Activated CD4-positive, CD25-positive, alpha-beta regulatory T cell treated with anti-CD3 and anti-CD28 coated beads, Interleukin-2, amount 50 U/mL, for 72 hours (primary cell): ENCODE measurements at regions not wholly inside any gene's neighbourhood (a gene's known extent, or its start where the extent isn't known, plus 50 kb on each side); places are given as distances from the start of the nearest gene placed in this dataset.
"Not testable (repeated sequence)": the region's sequence is repeated elsewhere in the genome, so short reads cannot be mapped to it uniquely, and the experiment has no call there.

Experiments used
- DNase-seq: peaks from one replicate; pipeline ENCODE4 v3.0.0; 2021

- DNase-seq: not testable (repeated sequence)
These were observed 136.6 kb upstream of the TP53TG3D start for GRCh38 chr16:32116533-32116932.

- not testable (repeated sequence) for DNase-seq
These were observed 132.7 kb upstream of the TP53TG3D start for GRCh38 chr16:32120372-32120771.

GRCh38 chr16:32120779-32121178, 132.3 kb upstream of the TP53TG3D start:
- DNase-seq: not testable (repeated sequence)

- DNase-seq: not testable (repeated sequence)
These were observed 131.7 kb upstream of the TP53TG3D start for GRCh38 chr16:32121273-32121900.

GRCh38 chr16:32152434-32152833, 100.7 kb upstream of the TP53TG3D start:
- DNase-seq: not testable (repeated sequence)

GRCh38 chr16:32187918-32188669, 65.0 kb upstream of the TP53TG3D start:
- DNase-seq: not testable (repeated sequence)

GRCh38 chr16:32202585-32202984, 50.5 kb upstream of the TP53TG3D start:
- DNase-seq: not testable (repeated sequence)
